Testis (tissue), 2 donors: ENCODE measurements at regions not wholly inside any gene's neighbourhood (a gene's known extent, or its start where the extent isn't known, plus 50 kb on each side); places are given as distances from the start of the nearest gene placed in this dataset.

Source experiments
- POLR2A ChIP-seq: fragments of 450-650 bp; IDR thresholded peaks from one replicate; pipeline ENCODE4 v1.6.1; 2017; ENCODE audit warnings: antibody characterized with exemption, mild to moderate bottlenecking, moderate library complexity
- TF ChIP-seq, protein P1 (sequence below), 3 experiments: fragments of 450-650 bp in 2 of 3; fragments of 200-600 bp in 1 of 3; sonication (generic) in 1 of 3; IDR thresholded peaks; one replicate each; pipeline ENCODE4 v1.5.1; 2016 to 2019; ENCODE audit warnings: antibody characterized with exemption in 3 of 3, mild to moderate bottlenecking in 2 of 3, moderate library complexity in 1 of 3

DNA sequence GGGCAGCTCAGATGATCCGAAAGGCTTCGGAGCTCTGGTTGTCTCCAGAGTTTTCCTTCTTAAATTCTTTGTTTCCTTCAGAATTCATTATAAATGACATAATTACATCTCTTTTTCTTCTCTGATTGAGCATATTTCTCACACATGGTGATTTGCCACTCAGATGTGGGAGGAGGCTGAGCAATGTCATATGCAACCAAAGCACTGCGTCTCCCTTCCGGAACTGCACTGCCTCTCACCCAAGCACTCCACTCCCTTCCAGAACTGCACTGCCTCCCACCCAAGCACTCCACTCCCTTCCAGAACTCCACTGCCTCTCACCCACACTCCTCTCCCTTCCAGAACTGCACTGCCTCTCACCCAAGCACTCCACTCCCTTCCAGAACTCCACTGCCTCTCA lies 131.5 kb downstream of the SALL1 start:
- TF ChIP-seq, protein P1, sequence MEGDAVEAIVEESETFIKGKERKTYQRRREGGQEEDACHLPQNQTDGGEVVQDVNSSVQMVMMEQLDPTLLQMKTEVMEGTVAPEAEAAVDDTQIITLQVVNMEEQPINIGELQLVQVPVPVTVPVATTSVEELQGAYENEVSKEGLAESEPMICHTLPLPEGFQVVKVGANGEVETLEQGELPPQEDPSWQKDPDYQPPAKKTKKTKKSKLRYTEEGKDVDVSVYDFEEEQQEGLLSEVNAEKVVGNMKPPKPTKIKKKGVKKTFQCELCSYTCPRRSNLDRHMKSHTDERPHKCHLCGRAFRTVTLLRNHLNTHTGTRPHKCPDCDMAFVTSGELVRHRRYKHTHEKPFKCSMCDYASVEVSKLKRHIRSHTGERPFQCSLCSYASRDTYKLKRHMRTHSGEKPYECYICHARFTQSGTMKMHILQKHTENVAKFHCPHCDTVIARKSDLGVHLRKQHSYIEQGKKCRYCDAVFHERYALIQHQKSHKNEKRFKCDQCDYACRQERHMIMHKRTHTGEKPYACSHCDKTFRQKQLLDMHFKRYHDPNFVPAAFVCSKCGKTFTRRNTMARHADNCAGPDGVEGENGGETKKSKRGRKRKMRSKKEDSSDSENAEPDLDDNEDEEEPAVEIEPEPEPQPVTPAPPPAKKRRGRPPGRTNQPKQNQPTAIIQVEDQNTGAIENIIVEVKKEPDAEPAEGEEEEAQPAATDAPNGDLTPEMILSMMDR (IDR thresholded peaks at IDR 0.05): no peak
- TF ChIP-seq POLR2A: no peak
